GM12874 (cell line): ENCODE measurements at regions not wholly inside any gene's neighbourhood (a gene's known extent, or its start where the extent isn't known, plus 50 kb on each side); places are given as distances from the start of the nearest gene placed in this dataset.

Source experiments
- TF ChIP-seq, protein P1 (sequence below): IDR thresholded peaks from 2 replicates; pipeline ENCODE4 v1.5.1; 2011; ENCODE audit warnings: low read depth, mild to moderate bottlenecking, control low read depth, low read length, moderate library complexity; ENCODE audit not compliant: insufficient read depth

DNA sequence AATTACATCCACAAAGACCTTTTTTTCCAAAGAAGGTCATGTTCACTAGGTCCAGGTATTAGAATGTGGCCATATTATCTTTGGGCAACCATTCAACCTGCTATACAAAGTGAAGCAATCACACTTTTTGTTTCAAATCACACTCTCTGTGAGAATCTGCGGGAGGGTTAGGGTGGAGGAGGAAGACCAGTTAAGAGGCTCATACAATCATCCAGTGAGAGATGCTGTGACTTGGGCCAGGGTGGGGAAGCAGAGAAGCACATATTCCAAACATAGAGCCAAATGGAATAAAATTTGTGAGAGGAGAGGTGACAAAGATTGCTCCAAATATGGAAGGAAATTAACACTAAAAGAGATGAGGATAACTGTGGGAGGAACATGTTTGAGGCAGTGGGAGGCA is 351.6 kb downstream of the CYRIA start:
- TF ChIP-seq, protein P1, sequence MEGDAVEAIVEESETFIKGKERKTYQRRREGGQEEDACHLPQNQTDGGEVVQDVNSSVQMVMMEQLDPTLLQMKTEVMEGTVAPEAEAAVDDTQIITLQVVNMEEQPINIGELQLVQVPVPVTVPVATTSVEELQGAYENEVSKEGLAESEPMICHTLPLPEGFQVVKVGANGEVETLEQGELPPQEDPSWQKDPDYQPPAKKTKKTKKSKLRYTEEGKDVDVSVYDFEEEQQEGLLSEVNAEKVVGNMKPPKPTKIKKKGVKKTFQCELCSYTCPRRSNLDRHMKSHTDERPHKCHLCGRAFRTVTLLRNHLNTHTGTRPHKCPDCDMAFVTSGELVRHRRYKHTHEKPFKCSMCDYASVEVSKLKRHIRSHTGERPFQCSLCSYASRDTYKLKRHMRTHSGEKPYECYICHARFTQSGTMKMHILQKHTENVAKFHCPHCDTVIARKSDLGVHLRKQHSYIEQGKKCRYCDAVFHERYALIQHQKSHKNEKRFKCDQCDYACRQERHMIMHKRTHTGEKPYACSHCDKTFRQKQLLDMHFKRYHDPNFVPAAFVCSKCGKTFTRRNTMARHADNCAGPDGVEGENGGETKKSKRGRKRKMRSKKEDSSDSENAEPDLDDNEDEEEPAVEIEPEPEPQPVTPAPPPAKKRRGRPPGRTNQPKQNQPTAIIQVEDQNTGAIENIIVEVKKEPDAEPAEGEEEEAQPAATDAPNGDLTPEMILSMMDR, result no peak

DNA sequence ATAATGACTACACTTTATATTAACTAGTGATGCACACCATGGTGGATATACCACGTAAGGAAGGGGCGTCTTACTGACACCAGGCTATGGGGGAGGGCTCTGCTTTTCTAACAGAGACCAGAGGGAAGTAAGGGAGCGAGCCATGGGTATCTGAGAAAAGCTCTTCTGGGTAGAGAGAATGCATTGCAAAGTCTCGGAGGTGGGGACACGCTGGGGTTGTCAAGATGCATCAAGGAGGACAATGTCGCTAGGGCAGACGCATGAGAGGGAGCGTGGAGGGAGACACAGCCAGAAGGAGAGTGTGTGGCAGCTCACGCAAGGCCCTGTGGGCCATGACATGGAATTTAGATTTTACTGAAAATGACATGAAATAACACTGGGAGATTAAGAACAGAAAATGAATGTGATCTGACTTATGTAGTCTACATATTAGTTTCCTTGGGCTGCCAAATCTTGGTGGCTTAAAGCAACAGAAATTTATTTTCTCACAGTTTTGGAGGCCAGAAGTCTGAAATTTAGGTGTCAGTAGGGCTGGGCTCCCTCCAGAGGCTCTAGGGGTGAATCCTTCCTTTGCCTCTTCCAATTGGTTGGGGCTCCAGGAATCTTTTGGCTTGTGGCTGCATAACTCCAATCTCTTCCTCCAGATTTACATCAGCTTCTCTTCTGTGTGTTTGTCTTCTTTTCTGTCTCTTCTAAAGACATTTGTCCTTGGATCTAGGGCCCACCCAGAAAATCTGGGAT is 352.2 kb downstream of the CYRIA start:
- TF ChIP-seq, protein P1, result no peak

DNA sequence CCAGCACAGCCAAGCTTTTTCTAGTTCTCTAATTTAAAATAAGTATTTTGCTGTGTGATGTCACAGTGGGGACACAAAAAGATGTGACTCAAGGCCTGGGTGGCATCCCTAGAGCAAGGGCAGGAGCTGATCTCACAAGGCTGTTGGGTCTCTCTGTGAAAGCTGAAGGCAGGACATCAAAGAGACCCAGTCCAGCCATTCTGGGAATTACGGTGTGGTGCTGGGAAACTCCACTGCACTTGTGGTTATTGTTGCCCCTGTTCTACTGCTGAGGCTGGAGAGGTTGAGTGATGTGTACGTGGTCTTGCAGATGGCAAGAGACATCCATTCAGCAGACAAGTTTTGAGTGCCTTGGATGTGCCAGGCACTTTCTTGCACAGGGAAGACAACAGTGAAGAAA is 352.9 kb downstream of the CYRIA start:
- TF ChIP-seq, protein P1, result no peak

DNA sequence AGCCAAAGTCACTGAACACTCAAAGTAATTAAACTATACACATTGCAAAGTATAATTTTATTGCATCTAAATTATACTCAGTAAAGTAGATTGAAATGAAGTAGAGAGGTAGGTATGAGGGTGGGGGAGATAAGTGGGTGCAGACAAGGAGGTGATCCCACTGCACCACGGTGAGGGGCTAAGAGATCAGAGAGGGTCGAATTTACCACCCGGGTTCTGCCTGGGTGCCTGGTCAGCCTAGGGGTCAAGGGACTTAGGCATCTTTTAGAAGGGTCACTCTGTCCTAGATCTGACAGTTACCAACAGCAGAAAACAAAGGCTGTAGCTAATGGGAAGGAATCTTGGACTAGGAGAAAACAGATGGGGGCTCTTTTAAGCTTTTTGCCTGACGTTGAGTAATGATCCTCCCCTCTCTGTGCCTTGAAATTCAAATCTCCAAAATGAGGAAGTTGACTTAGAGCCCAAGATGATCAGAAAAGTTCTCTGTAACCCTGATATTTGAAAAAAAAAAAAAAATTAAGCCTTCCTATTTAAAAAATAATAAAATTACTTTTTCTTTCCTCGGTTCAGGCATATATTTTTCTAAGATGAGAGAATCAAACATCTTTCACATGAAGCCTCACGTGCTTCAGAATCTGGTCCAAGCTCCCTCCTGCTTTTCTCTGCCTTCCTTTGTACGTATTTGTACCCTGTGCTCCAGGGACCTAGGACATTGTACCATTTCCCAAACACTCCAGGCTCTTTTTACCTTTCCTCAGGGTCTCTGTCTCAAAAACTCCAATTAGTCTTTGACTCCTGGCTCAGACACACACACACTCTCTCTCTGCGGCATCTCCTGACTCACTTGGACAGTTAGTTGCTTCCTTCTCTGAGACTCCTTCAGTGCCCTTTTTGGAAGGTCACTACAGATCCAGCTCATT is 353.9 kb downstream of the CYRIA start:
- TF ChIP-seq, protein P1, result no peak

DNA sequence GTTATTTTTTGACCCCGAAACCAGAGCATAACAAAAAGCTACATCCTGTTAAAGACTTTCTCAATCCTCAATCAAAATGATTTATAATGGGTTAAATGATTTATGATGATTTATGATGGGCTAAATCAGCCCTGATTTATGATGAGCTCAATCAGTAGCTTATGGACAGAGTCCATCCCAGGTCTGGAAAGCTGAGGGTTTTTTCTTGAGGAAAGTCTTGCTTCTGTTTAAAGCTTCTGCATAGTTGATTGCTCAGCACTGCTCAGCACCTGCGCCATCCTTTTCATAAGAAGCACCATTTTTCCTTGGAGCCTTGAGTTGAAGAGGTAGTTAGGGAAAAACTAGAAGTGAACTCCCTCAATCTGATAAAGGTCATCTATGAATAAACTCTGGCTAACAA is 356.8 kb downstream of the CYRIA start:
- TF ChIP-seq, protein P1, result no peak

DNA sequence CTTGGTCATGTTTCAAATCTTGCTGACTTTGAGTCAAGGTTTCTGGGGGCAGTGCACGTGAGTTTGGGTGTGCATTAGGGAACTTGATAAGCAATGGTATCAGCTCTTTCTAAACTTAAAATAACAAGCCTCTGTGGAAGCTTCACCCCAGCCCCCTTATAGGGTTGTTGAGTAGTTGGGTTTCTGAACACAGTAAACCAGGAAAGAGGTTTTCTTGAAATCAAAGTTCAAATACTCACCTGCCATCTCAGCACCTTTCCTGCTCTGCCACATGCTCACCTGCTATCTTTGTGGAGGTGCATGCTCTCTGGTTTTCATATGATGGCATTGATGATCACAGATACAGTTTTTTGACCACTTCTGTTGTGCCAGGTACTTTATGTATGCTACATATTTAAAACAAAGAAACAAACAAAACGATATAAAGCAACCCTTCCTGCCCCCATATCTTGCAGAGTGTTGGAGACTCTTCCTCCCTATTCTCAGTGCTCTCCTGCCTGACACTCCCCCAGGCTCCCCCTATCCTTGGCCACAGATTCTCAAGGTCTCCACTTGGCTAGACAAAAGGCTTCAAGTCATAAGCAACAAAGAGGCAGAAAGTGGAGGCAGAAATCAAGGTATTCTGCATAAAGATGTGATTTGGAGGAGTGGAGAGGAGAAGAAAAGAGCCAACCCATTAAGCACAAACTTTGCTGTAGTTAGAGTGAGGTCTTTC is 360.6 kb downstream of the CYRIA start:
- TF ChIP-seq, protein P1, result no peak

DNA sequence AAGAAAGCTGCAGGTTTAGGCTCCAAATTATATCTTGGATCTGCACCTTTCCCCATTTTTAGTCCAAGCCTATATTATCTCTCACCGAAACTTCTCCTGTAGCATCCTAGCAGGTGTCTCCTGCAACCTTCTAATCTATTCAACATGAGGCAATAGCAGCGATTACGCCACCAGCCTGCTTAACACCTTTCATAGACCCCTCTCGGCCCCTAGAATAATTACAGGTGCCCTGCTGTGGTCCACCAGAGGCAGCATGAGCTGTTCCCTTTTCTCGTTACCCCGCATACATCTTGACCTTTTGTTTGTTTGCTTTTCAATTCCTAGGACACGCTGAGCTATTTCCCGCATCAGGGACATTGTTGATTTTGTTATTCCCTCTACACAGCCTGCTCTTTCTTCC is 361.9 kb downstream of the CYRIA start:
- TF ChIP-seq, protein P1, result no peak
